Epithelial cell of proximal tubule (primary cell): ENCODE measurements at regions not wholly inside any gene's neighbourhood (a gene's known extent, or its start where the extent isn't known, plus 50 kb on each side); places are given as distances from the start of the nearest gene placed in this dataset.

Experiments used
- DNase-seq: peaks from one replicate; pipeline ENCODE4 v3.0.0-alpha.2; 2011; ENCODE audit warnings: low read depth
- H3K4me3 ChIP-seq: 2 replicates; pipeline ENCODE4 v1.5.1; 2011; ENCODE audit warnings: low read depth, mild to moderate bottlenecking, low read length
- CTCF ChIP-seq: conservative IDR thresholded peaks from 2 replicates; pipeline ENCODE4 v1.5.1; 2012; ENCODE audit warnings: low read depth, mild to moderate bottlenecking, low read length

GRCh38 chr2:107576991-107577390 is 249.7 kb upstream of the RGPD4 start:
- DNase-seq, result no peak
- TF ChIP-seq CTCF, result no peak
- H3K4me3 ChIP-seq, result no peak overlapping the region

GRCh38 chr2:107582487-107582886 is 244.2 kb upstream of the RGPD4 start:
- no peak for TF ChIP-seq CTCF
- H3K4me3 ChIP-seq, result no peak overlapping the region
- no peak for DNase-seq

DNA sequence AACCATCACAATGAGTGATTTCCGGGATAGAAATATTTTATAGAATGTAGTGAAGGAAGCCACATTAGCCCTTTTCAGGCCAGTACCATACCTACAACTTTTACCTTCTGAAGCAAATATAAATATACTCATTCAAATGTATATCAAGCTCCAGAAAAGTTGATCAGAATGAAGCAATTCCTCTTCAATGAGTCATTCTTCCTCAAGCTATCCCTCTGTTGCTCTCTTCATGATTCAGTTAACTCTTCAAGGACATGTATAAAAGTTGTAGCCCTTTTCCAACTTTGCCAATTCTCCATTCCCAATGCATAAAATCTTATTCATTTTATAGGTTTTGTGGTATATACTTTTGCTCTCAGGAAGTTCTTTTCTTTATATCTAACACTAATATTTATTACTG is 242.1 kb upstream of the RGPD4 start:
- no peak overlapping the region for H3K4me3 ChIP-seq
- TF ChIP-seq CTCF, result no peak
- no peak for DNase-seq

DNA sequence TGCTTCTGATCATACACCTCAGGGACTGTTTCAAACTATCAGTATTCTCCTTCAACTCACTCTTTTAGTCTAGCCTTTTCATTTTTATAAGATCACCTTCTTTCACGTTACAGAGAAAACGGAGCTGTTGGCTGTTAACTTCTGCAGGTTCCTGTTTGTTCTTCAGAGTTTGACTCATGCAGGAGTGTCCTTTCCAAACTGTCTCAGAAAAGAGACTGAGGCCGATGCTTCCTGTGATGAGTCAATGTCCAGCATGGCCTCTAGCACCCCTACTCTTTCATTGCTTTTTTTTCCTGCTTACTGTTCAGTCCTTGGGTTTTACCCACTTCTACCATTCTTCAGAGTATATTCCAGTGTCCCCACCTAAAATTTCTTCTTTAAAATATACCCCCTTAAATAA is 240.8 kb upstream of the RGPD4 start:
- TF ChIP-seq CTCF, result no peak
- no peak overlapping the region for H3K4me3 ChIP-seq
- no peak for DNase-seq

DNA sequence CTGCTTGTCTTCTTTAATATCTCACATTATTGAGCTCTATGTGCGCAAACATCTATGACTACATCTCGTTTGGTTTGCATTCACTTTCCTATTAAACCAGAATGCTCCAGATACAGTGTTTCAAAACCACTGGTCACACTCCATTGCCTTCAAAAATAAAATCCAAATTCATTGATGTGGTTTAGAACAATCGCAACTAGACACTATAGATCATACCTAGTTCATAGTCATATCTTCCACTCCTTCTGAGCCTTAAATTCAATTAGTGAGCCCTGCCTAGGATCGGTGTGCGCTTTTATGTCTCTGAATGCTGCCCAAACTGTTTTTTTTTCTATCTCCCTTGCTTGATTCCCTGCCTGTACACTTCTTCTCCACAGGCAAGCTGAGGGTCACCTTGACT is 238.5 kb upstream of the RGPD4 start:
- no peak overlapping the region for H3K4me3 ChIP-seq
- no peak for DNase-seq
- TF ChIP-seq CTCF, result no peak

DNA sequence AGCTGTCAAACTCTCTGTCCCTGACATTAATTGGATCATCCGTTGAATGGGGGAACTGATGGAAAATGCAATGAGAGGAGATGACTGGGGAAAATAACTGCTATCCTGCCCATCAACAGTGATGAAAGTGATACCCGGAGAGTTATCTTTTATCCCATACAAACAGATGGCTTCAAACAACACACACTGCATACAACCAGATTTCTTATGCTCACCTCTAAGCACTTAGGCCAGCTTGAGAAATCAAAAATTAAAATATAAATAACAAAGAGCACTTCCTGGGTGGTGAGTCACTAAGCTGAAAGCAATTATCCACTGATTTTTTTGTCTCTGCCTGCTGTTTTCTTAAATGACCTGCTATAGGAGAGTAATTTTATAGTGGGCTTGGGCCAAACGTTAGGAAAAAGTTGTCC is 237.6 kb upstream of the RGPD4 start:
- no peak for DNase-seq
- TF ChIP-seq CTCF, result no peak
- H3K4me3 ChIP-seq, result no peak overlapping the region

DNA sequence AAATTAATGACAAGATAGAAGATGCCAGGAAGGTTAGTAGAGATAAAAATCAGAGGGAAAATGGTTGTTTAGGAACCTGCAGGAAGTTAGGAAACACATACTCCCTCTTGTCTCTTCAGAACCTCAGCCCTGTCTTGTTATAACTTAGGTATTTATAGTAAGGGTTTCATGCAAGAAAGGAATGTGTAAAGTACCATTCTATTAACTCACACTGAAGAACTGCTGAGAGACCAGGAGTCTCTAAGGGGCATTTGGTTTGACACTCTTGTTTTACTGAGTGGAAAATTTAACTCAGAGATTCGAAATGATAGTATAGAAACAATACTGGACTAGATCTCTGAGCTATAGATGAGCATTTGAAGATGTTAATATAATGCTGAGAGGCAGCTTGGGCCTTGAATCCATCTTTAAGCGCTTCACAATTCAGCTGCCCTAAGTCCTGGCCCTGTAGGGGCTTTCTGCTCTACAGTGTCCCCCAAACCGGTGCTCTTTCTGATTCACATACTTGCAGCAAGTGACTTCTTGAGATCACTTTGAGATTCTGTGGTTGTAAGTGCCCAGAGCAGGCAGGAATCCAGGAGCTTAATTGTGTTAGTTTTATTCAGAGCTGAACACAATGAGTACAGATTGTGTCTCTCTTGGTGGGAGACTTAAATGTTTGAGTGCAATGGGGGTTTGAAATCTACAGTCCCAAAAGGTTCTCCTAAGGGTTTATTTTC is 235.0 kb upstream of the RGPD4 start:
- no peak overlapping the region for H3K4me3 ChIP-seq
- DNase-seq, result no peak
- no peak for TF ChIP-seq CTCF
